CD14-positive monocyte (primary cell): ENCODE measurements at regions not wholly inside any gene's neighbourhood (a gene's known extent, or its start where the extent isn't known, plus 50 kb on each side); places are given as distances from the start of the nearest gene placed in this dataset.

Source experiments
- DNase-seq, 3 donors: peaks; one replicate each; pipeline ENCODE4 v3.0.0-alpha.2; 2011 to 2022
- H2AFZ ChIP-seq: 2 replicates; pipeline ENCODE4 v1.6.0; 2012; ENCODE audit warnings: mild to moderate bottlenecking, low read depth, low read length, inconsistent platforms; ENCODE audit not compliant: insufficient read depth, poor library complexity, severe bottlenecking
- H3K27ac ChIP-seq, 2 donors: 1 replicate in 1 of 2; 2 replicates in 1 of 2; pipeline ENCODE4 v1.5.1; 2012 to 2013; ENCODE audit warnings: low read length in 2 of 2, control low read depth in 1 of 2, inconsistent platforms in 1 of 2, low read depth in 1 of 2, mild to moderate bottlenecking in 1 of 2
- H3K27me3 ChIP-seq, 2 donors: one replicate each; pipeline versions ENCODE4 v1.6.0 to v1.6.1; 2011 to 2013; ENCODE audit warnings: low read length in 2 of 2; ENCODE audit not compliant: control insufficient read depth in 2 of 2, insufficient read depth in 2 of 2
- H3K36me3 ChIP-seq, 2 donors: replicated peaks in 1 of 2; 1 replicate in 1 of 2; 2 replicates in 1 of 2; pipeline versions ENCODE4 v1.5.1 to v1.6.1; 2012 to 2013; ENCODE audit warnings: low read length in 2 of 2, control low read depth in 1 of 2, inconsistent platforms in 1 of 2, mild to moderate bottlenecking in 1 of 2; ENCODE audit not compliant: insufficient read depth in 2 of 2, control insufficient read depth in 1 of 2
- H3K4me1 ChIP-seq, 2 donors: 1 replicate in 1 of 2; 2 replicates in 1 of 2; pipeline versions ENCODE4 v1.5.1 to v1.6.1; 2012 to 2013; ENCODE audit warnings: low read length in 2 of 2, control low read depth in 1 of 2, inconsistent platforms in 1 of 2, mild to moderate bottlenecking in 1 of 2, moderate library complexity in 1 of 2; ENCODE audit not compliant: insufficient read depth in 2 of 2, control insufficient read depth in 1 of 2
- H3K4me2 ChIP-seq: replicated peaks from 2 replicates; pipeline ENCODE3; 2012; ENCODE audit warnings: low read length, moderate library complexity, mild to moderate bottlenecking; ENCODE audit not compliant: poor library complexity, severe bottlenecking; ENCODE audit errors: extremely low read depth
- H3K4me3 ChIP-seq, 3 experiments: fragments of 200-600 bp in 1 of 3; sonication (generic) in 1 of 3; replicated peaks in 1 of 3; 1 replicate in 2 of 3; 2 replicates in 1 of 3; pipeline ENCODE4 v1.5.1; 2011 to 2013; ENCODE audit warnings: low read length in 3 of 3, mild to moderate bottlenecking in 3 of 3, control low read depth in 2 of 3, low read depth in 2 of 3, inconsistent platforms in 1 of 3, moderate library complexity in 1 of 3
- H3K79me2 ChIP-seq: 2 replicates; pipeline ENCODE4 v1.6.0; 2012; ENCODE audit warnings: mild to moderate bottlenecking, control low read depth, inconsistent platforms, low read length, moderate library complexity; ENCODE audit not compliant: insufficient read depth
- H3K9ac ChIP-seq: 2 replicates; pipeline ENCODE4 v1.6.0; 2017; ENCODE audit warnings: low read length, mild to moderate bottlenecking; ENCODE audit not compliant: insufficient read depth, poor library complexity, severe bottlenecking
- H3K9me3 ChIP-seq, 2 donors: replicated peaks in 1 of 2; 1 replicate in 1 of 2; 2 replicates in 1 of 2; pipeline versions ENCODE4 v1.5.1 to v1.6.1; 2012 to 2013; ENCODE audit warnings: low read length in 2 of 2, control low read depth in 1 of 2; ENCODE audit not compliant: control insufficient read depth in 1 of 2, insufficient read depth in 1 of 2
- H4K20me1 ChIP-seq: 2 replicates; pipeline ENCODE4 v1.6.0; 2012; ENCODE audit warnings: mild to moderate bottlenecking, low read length, control low read depth, moderate library complexity; ENCODE audit not compliant: insufficient read depth
- H3K27ac Mint-ChIP-seq, 7 donors: one replicate each; pipeline ENCODE4 v1.8.0; 2020; ENCODE audit warnings: mild to moderate bottlenecking in 7 of 7, mixed read lengths in 7 of 7, moderate library complexity in 6 of 7, inconsistent platforms in 2 of 7
- H3K27me3 Mint-ChIP-seq, 3 donors: one replicate each; pipeline ENCODE4 v1.8.0; 2021 to 2022; ENCODE audit warnings: low read depth in 3 of 3, mild to moderate bottlenecking in 3 of 3, mixed read lengths in 3 of 3, moderate library complexity in 3 of 3, inconsistent platforms in 1 of 3
- H3K36me3 Mint-ChIP-seq, 2 donors: one replicate each; pipeline ENCODE4 v1.8.0; 2020; ENCODE audit warnings: mixed read lengths in 2 of 2, inconsistent platforms in 1 of 2, mild to moderate bottlenecking in 1 of 2
- H3K4me1 Mint-ChIP-seq: one replicate; pipeline ENCODE4 v1.8.0; 2020; ENCODE audit warnings: mild to moderate bottlenecking, mixed read lengths
- H3K4me3 Mint-ChIP-seq, 2 donors: one replicate each; pipeline ENCODE4 v1.8.0; 2020; ENCODE audit warnings: mild to moderate bottlenecking in 2 of 2, mixed read lengths in 2 of 2, moderate library complexity in 1 of 2
- H3K9me3 Mint-ChIP-seq, 7 donors: one replicate each; pipeline ENCODE4 v1.8.0; 2020 to 2022; ENCODE audit warnings: mixed read lengths in 7 of 7, mild to moderate bottlenecking in 6 of 7, moderate library complexity in 6 of 7, inconsistent platforms in 2 of 7
- WGBS: methylation state at CpG from one replicate; pipeline ENCODE4 v1.1.5; 2013; ENCODE audit warnings: missing lambda C conversion rate; ENCODE audit not compliant: insufficient coverage; 5-methylcytosine and 5-hydroxymethylcytosine counted together
- intact Hi-C, 2 donors: fragments of 100-400 bp; cut with micrococcal nuclease; formaldehyde crosslinking; loops; one replicate each; pipeline versions ENCODE4 v1.15.0 to v1.15.1; 2023
- TF ChIP-seq, protein P1 (sequence below): fragments of 200-600 bp; IDR thresholded peaks from one replicate; pipeline ENCODE4 v1.8.0; 2022; ENCODE audit warnings: antibody characterized with exemption, mild to moderate bottlenecking

GRCh38 chr3:84275532-84275931, 683.3 kb upstream of the CADM2 start:
- H3K4me1 Mint-ChIP-seq: no peaks in the 10 kb centered on the region
- 100% methylated on average over 1 of the region's 2 CpGs for WGBS
- no peaks in the 10 kb centered on the region for H3K27me3 ChIP-seq
- TF ChIP-seq, protein P1, sequence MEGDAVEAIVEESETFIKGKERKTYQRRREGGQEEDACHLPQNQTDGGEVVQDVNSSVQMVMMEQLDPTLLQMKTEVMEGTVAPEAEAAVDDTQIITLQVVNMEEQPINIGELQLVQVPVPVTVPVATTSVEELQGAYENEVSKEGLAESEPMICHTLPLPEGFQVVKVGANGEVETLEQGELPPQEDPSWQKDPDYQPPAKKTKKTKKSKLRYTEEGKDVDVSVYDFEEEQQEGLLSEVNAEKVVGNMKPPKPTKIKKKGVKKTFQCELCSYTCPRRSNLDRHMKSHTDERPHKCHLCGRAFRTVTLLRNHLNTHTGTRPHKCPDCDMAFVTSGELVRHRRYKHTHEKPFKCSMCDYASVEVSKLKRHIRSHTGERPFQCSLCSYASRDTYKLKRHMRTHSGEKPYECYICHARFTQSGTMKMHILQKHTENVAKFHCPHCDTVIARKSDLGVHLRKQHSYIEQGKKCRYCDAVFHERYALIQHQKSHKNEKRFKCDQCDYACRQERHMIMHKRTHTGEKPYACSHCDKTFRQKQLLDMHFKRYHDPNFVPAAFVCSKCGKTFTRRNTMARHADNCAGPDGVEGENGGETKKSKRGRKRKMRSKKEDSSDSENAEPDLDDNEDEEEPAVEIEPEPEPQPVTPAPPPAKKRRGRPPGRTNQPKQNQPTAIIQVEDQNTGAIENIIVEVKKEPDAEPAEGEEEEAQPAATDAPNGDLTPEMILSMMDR: no peak
- H3K4me2 ChIP-seq: no peak overlapping the region
- no peaks in the 10 kb centered on the region for H3K4me1 ChIP-seq
- H3K36me3 Mint-ChIP-seq: no peaks in the 10 kb centered on the region
- H3K9me3 ChIP-seq: no peaks in the 10 kb centered on the region
- H3K27me3 Mint-ChIP-seq: no peaks in the 10 kb centered on the region
- no peak overlapping the region for H3K4me3 ChIP-seq
- H3K27ac ChIP-seq: no peak overlapping the region
- H3K4me3 Mint-ChIP-seq: no peak overlapping the region
- no peak overlapping the region for H2AFZ ChIP-seq
- H3K27ac Mint-ChIP-seq: no peak overlapping the region
- no peaks in the 10 kb centered on the region for H3K36me3 ChIP-seq
- intact Hi-C loops: no loop called here
- no peak for DNase-seq
- no peaks in the 10 kb centered on the region for H4K20me1 ChIP-seq
- H3K79me2 ChIP-seq: no peaks in the 10 kb centered on the region
- H3K9ac ChIP-seq: no peak overlapping the region
- H3K9me3 Mint-ChIP-seq: peaks cover 0 to 6% (median 0%) of the 10 kb centered on the region in 7 donors

DNA sequence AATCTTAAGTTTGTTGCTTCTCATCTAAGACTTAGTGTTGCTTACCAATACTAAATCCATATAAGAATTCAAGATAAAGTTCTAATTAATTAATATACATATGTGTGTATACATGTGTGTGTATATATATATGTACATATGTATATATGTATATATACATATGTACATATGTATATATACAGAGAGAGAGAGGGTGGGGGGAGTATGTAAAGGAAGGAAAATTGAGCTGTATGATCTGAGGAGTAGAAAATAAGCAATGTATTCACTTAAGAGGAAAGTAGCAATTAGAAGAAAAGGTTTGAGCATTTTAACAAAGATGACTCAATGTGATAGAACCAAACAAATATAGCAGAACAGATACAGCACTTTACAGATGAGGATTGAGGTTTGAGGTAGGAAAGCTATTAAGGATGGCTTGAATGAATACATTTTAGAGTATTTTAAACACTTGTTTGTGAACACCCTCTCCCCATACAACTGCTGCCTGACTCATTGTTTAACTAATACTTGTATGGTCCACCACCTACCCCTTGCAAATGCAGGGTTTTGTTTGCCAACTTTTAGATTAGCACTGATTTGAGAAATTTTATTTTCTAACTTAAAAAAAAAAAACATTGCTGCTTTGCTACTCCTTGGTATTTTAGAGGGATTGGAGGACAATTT, 681.1 kb upstream of the CADM2 start:
- Histone ChIP-seq H3K27ac (no peak overlapping the region), H3K79me2 (no peaks in the 10 kb centered on the region), H3K4me2 (no peak overlapping the region), H4K20me1 (no peaks in the 10 kb centered on the region), H3K36me3 (no peaks in the 10 kb centered on the region), H3K9ac (no peak overlapping the region), H3K4me3 (no peak overlapping the region), H2AFZ (no peak overlapping the region), H3K9me3 (peaks cover 0 to 7% of the 10 kb centered on the region in 2 donors), H3K4me1 (no peaks in the 10 kb centered on the region), H3K27me3 (no peaks in the 10 kb centered on the region)
- H3K27ac Mint-ChIP-seq: no peak overlapping the region
- TF ChIP-seq, protein P1: no peak
- no peak for DNase-seq
- intact Hi-C loops: no loop called here
- peaks cover 0 to 9% (median 2%) of the 10 kb centered on the region in 7 donors for H3K9me3 Mint-ChIP-seq
- H3K36me3 Mint-ChIP-seq: no peaks in the 10 kb centered on the region
- no peaks in the 10 kb centered on the region for H3K4me1 Mint-ChIP-seq
- no peaks in the 10 kb centered on the region for H3K27me3 Mint-ChIP-seq
- no peak overlapping the region for H3K4me3 Mint-ChIP-seq
